DND-41 (cell line): ENCODE measurements at regions not wholly inside any gene's neighbourhood (a gene's known extent, or its start where the extent isn't known, plus 50 kb on each side); places are given as distances from the start of the nearest gene placed in this dataset.

Experiments used
- ATAC-seq: fragments of 200-7000 bp; cut with Tn5 transposase; 3 replicates; pipeline ENCODE4 v1.9.1; 2021; ENCODE audit warnings: low read depth; ENCODE audit not compliant: insufficient read depth
- DNase-seq: peaks from one replicate; pipeline ENCODE4 v3.0.0-alpha.2; 2020
- H2AFZ ChIP-seq: 2 replicates; pipeline ENCODE4 v1.6.0; 2012; ENCODE audit warnings: low read depth, low read length
- H3K27ac ChIP-seq: 2 replicates; pipeline ENCODE4 v1.5.1; 2012; ENCODE audit warnings: low read length, inconsistent platforms
- H3K27me3 ChIP-seq: fragments of 200-600 bp; sonication (generic); 2 replicates; pipeline ENCODE4 v1.6.0; 2012; ENCODE audit warnings: low read length, mild to moderate bottlenecking, inconsistent platforms; ENCODE audit not compliant: insufficient read depth, poor library complexity
- H3K36me3 ChIP-seq: 2 replicates; pipeline ENCODE4 v1.5.1; 2012; ENCODE audit warnings: low read length, inconsistent platforms; ENCODE audit not compliant: insufficient read depth
- H3K4me1 ChIP-seq: 2 replicates; pipeline ENCODE4 v1.5.1; 2012; ENCODE audit warnings: mild to moderate bottlenecking, low read length; ENCODE audit not compliant: insufficient read depth
- H3K4me2 ChIP-seq: 2 replicates; pipeline ENCODE4 v1.6.0; 2012; ENCODE audit warnings: mild to moderate bottlenecking, moderate library complexity, low read length, inconsistent platforms; ENCODE audit not compliant: insufficient read depth
- H3K4me3 ChIP-seq, 2 experiments: fragments of 200-600 bp in 1 of 2; shearing (Covaris generic) in 1 of 2; 2 replicates each; pipeline ENCODE4 v1.5.1; 2012 to 2016; ENCODE audit warnings: inconsistent platforms in 2 of 2, low read length in 2 of 2, mild to moderate bottlenecking in 2 of 2, low read depth in 1 of 2, moderate library complexity in 1 of 2
- H3K79me2 ChIP-seq: 2 replicates; pipeline ENCODE4 v1.6.0; 2012; ENCODE audit warnings: low read length, inconsistent platforms; ENCODE audit not compliant: insufficient read depth
- H3K9ac ChIP-seq: 2 replicates; pipeline ENCODE4 v1.6.0; 2012; ENCODE audit warnings: low read depth, mild to moderate bottlenecking, inconsistent platforms, low read length, moderate library complexity
- H3K9me3 ChIP-seq: 2 replicates; pipeline ENCODE4 v1.5.1; 2012; ENCODE audit warnings: low read length, moderate library complexity, mild to moderate bottlenecking, inconsistent platforms; ENCODE audit not compliant: insufficient read depth, severe bottlenecking
- H4K20me1 ChIP-seq: 2 replicates; pipeline ENCODE4 v1.6.0; 2012; ENCODE audit warnings: low read length; ENCODE audit not compliant: insufficient read depth
- EZH2 ChIP-seq: IDR thresholded peaks from 3 replicates; pipeline ENCODE4 v1.6.1; 2012; ENCODE audit warnings: borderline replicate concordance, low read depth, mild to moderate bottlenecking, moderate library complexity, low read length, inconsistent platforms; ENCODE audit not compliant: severe bottlenecking
- TF ChIP-seq, protein P1 (sequence below): IDR thresholded peaks from 2 replicates; pipeline ENCODE4 v1.5.1; 2012; ENCODE audit warnings: borderline replicate concordance, low read length, moderate library complexity, mild to moderate bottlenecking; ENCODE audit not compliant: poor library complexity, severe bottlenecking; ENCODE audit errors: extremely low read depth

GRCh38 chr2:235377176-235377575 is 116.7 kb upstream of the AGAP1 start:
- no peak overlapping the region for H3K27ac ChIP-seq
- no peak for TF ChIP-seq EZH2
- TF ChIP-seq, protein P1, sequence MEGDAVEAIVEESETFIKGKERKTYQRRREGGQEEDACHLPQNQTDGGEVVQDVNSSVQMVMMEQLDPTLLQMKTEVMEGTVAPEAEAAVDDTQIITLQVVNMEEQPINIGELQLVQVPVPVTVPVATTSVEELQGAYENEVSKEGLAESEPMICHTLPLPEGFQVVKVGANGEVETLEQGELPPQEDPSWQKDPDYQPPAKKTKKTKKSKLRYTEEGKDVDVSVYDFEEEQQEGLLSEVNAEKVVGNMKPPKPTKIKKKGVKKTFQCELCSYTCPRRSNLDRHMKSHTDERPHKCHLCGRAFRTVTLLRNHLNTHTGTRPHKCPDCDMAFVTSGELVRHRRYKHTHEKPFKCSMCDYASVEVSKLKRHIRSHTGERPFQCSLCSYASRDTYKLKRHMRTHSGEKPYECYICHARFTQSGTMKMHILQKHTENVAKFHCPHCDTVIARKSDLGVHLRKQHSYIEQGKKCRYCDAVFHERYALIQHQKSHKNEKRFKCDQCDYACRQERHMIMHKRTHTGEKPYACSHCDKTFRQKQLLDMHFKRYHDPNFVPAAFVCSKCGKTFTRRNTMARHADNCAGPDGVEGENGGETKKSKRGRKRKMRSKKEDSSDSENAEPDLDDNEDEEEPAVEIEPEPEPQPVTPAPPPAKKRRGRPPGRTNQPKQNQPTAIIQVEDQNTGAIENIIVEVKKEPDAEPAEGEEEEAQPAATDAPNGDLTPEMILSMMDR = no peak
- DNase-seq (no peak), ATAC-seq (no peak)
- H4K20me1 ChIP-seq = no peaks in the 10 kb centered on the region
- no peaks in the 10 kb centered on the region for H3K4me1 ChIP-seq
- H3K9ac ChIP-seq = no peak overlapping the region
- H3K9me3 ChIP-seq = no peaks in the 10 kb centered on the region
- H2AFZ ChIP-seq = no peak overlapping the region
- H3K36me3 ChIP-seq = no peaks in the 10 kb centered on the region
- H3K79me2 ChIP-seq = no peaks in the 10 kb centered on the region
- peaks cover 10% of the 10 kb centered on the region for H3K27me3 ChIP-seq
- H3K4me2 ChIP-seq = no peak overlapping the region
- no peak overlapping the region for H3K4me3 ChIP-seq

DNA sequence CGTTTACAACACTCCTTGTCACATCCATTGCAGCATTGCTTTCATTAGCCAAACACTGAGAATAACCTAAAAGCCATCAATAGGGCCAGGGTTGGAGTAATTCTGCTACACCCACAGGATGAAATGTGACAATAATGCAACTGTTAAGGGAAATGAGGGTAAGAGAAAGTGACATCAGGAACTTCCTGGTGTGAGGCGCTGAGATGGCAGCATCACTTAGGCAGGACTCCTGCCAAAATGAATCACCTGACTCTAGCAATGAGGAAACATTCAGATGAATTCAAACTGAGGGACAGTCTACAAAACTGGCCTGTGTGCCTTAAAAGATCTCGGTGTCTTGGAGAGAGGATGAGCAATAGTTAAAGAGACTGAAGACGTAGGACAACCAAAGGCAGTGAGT is 115.6 kb upstream of the AGAP1 start:
- peaks cover 10% of the 10 kb centered on the region for H3K27me3 ChIP-seq
- H3K9ac ChIP-seq = no peak overlapping the region
- no peaks in the 10 kb centered on the region for H3K4me1 ChIP-seq
- no peak overlapping the region for H2AFZ ChIP-seq
- H3K36me3 ChIP-seq = no peaks in the 10 kb centered on the region
- no peak overlapping the region for H3K4me3 ChIP-seq
- no peaks in the 10 kb centered on the region for H3K9me3 ChIP-seq
- DNase-seq (no peak), ATAC-seq (no peak)
- TF ChIP-seq, protein P1 = no peak
- no peak for TF ChIP-seq EZH2
- H3K4me2 ChIP-seq = no peak overlapping the region
- no peak overlapping the region for H3K27ac ChIP-seq
- H3K79me2 ChIP-seq = no peaks in the 10 kb centered on the region
- H4K20me1 ChIP-seq = no peaks in the 10 kb centered on the region

- Histone ChIP-seq H3K4me3 (no peak overlapping the region), H3K4me2 (no peak overlapping the region), H3K9me3 (no peaks in the 10 kb centered on the region), H2AFZ (no peak overlapping the region), H3K9ac (no peak overlapping the region), H3K4me1 (no peaks in the 10 kb centered on the region), H3K27ac (no peak overlapping the region), H4K20me1 (no peaks in the 10 kb centered on the region), H3K27me3 (peaks cover 10% of the 10 kb centered on the region), H3K36me3 (no peaks in the 10 kb centered on the region), H3K79me2 (no peaks in the 10 kb centered on the region)
- DNase-seq (no peak), ATAC-seq (no peak)
- TF ChIP-seq, protein P1 = no peak
- TF ChIP-seq EZH2 = no peak
These were observed 114.9 kb upstream of the AGAP1 start for GRCh38 chr2:235378944-235379343.

GRCh38 chr2:235381261-235381912 is 112.5 kb upstream of the AGAP1 start:
- H3K27me3 ChIP-seq = peaks cover 10% of the 10 kb centered on the region
- H3K27ac ChIP-seq = no peak overlapping the region
- ATAC-seq = no peak
- no peaks in the 10 kb centered on the region for H3K36me3 ChIP-seq
- no peak overlapping the region for H2AFZ ChIP-seq
- no peaks in the 10 kb centered on the region for H3K9me3 ChIP-seq
- H3K4me1 ChIP-seq = no peaks in the 10 kb centered on the region
- no peak for DNase-seq
- TF ChIP-seq, protein P1 = no peak
- TF ChIP-seq EZH2 = no peak
- H4K20me1 ChIP-seq = no peaks in the 10 kb centered on the region
- H3K9ac ChIP-seq = no peak overlapping the region
- no peaks in the 10 kb centered on the region for H3K79me2 ChIP-seq
- no peak overlapping the region for H3K4me3 ChIP-seq
- H3K4me2 ChIP-seq = no peak overlapping the region
